Muscle layer of duodenum (tissue), 2 donors: ENCODE measurements at regions not wholly inside any gene's neighbourhood (a gene's known extent, or its start where the extent isn't known, plus 50 kb on each side); places are given as distances from the start of the nearest gene placed in this dataset.

Source experiments
- H3K27ac ChIP-seq: one replicate; pipeline ENCODE4 v1.7.0; 2013; ENCODE audit warnings: mild to moderate bottlenecking, low read length
- H3K27me3 ChIP-seq: one replicate; pipeline ENCODE4 v1.7.0; 2013; ENCODE audit warnings: low read depth, mild to moderate bottlenecking, control low read depth, low read length
- H3K36me3 ChIP-seq, 2 donors: one replicate each; pipeline ENCODE4 v1.7.0; 2013; ENCODE audit warnings: low read length in 2 of 2, control low read depth in 1 of 2, mild to moderate bottlenecking in 1 of 2; ENCODE audit not compliant: insufficient read depth in 2 of 2, control insufficient read depth in 1 of 2
- H3K4me1 ChIP-seq, 2 donors: one replicate each; pipeline ENCODE4 v1.7.0; 2013; ENCODE audit warnings: low read length in 2 of 2, mild to moderate bottlenecking in 2 of 2, control low read depth in 1 of 2, moderate library complexity in 1 of 2; ENCODE audit not compliant: insufficient read depth in 2 of 2, control insufficient read depth in 1 of 2
- H3K4me3 ChIP-seq, 2 donors: one replicate each; pipeline ENCODE4 v1.7.0; 2013; ENCODE audit warnings: low read length in 2 of 2, low read depth in 1 of 2, mild to moderate bottlenecking in 1 of 2
- H3K9me3 ChIP-seq, 2 donors: one replicate each; pipeline ENCODE4 v1.7.0; 2013; ENCODE audit warnings: low read length in 2 of 2, control low read depth in 1 of 2, mild to moderate bottlenecking in 1 of 2; ENCODE audit not compliant: control insufficient read depth in 1 of 2
- donor health status: healthy.

GRCh38 chr10:50936335-50936734 is 50.9 kb upstream of the A1CF start:
- H3K4me3 ChIP-seq: no peak overlapping the region
- H3K4me1 ChIP-seq: no peaks in the 10 kb centered on the region
- no peaks in the 10 kb centered on the region for H3K27me3 ChIP-seq
- H3K27ac ChIP-seq: no peak overlapping the region
- no peaks in the 10 kb centered on the region for H3K9me3 ChIP-seq
- no peaks in the 10 kb centered on the region for H3K36me3 ChIP-seq

DNA sequence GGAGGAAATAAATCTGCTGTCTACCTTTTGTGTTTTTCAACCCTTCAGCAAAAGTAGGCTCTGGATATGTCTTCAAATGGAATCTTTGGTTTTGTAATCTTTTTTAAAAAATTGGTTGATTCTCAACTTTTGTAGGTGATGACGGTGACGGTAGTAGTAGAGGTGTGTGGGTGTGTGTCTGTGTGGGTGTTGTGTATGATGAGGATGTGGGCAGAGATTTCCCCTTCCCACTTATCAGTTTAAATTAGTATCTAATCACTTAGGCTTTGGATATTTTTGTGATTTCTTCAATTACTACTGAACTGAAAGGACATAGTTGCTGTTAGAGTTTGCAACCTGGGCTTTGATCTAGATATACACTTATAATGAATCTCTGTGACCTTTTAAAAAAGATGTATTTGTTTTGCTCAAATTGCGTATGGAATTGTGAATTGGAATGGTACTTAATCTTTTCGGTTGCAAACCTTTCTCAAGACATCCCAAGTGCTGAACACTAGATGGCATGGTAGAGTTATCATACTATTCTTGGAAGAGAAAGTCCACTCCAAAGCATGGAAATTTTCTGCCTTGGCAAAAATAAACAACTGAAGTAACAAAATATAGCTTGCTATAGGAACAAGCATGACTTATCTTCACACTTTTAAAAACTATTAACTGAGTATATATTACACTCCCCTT is 51.9 kb upstream of the A1CF start:
- no peaks in the 10 kb centered on the region for H3K4me1 ChIP-seq
- H3K27me3 ChIP-seq: no peaks in the 10 kb centered on the region
- no peaks in the 10 kb centered on the region for H3K36me3 ChIP-seq
- H3K27ac ChIP-seq: no peak overlapping the region
- no peak overlapping the region for H3K4me3 ChIP-seq
- H3K9me3 ChIP-seq: no peaks in the 10 kb centered on the region

DNA sequence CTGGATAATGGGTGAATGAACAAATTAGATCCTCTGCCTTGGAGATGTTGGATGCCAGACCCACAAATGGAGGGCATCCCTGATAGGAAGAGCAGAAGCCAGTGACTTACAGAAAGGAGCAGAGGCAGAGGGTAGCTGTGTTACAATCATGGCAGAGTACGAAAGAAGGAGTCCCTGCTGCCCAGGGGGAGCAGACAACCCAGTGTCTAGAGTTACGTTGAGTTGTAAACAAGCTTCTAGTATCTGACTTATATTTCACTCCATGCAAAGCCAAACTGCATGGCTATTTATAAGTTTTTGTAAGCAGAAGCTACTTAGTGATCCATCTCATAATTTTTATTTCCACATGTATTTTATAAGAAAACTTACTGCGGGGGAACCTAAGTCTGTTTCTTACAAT is 56.2 kb upstream of the A1CF start:
- H3K36me3 ChIP-seq: no peaks in the 10 kb centered on the region
- no peaks in the 10 kb centered on the region for H3K9me3 ChIP-seq
- no peak overlapping the region for H3K27ac ChIP-seq
- H3K27me3 ChIP-seq: no peaks in the 10 kb centered on the region
- no peak overlapping the region for H3K4me3 ChIP-seq
- no peaks in the 10 kb centered on the region for H3K4me1 ChIP-seq

- Histone ChIP-seq H3K4me1 (no peaks in the 10 kb centered on the region), H3K4me3 (no peak overlapping the region), H3K36me3 (no peaks in the 10 kb centered on the region), H3K9me3 (no peaks in the 10 kb centered on the region), H3K27me3 (no peaks in the 10 kb centered on the region), H3K27ac (no peak overlapping the region)
Measured at GRCh38 chr10:50946991-50947781, 61.8 kb upstream of the A1CF start.

DNA sequence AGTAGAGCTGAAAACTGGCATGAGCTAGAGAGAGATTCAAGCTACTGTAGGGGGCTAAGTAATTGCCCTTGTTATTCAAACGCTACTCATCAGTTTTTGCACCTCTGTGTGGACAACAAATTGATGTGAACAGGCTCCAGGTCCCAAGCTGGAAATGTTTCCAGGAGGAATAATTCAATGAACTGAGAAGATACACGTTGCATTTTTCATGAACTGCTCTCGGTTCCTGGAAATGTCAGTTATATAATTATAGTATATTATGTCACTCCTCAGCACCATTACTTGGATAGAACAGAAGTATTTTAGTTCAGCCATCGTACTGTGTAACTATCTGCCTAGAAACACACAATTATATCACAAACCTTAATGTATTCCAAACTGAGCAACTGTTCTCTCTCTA is 65.9 kb upstream of the A1CF start:
- no peaks in the 10 kb centered on the region for H3K4me1 ChIP-seq

GRCh38 chr10:50961297-50961696 is 75.9 kb upstream of the A1CF start:
- Histone ChIP-seq H3K4me3 (no peak overlapping the region), H3K27me3 (no peaks in the 10 kb centered on the region), H3K4me1 (no peaks in the 10 kb centered on the region), H3K9me3 (no peaks in the 10 kb centered on the region), H3K36me3 (no peaks in the 10 kb centered on the region), H3K27ac (no peak overlapping the region)

More for the DNA sequence above, 65.9 kb upstream of the A1CF start:
- Histone ChIP-seq H3K9me3 (no peaks in the 10 kb centered on the region), H3K36me3 (no peaks in the 10 kb centered on the region), H3K27me3 (no peaks in the 10 kb centered on the region), H3K27ac (no peak overlapping the region), H3K4me3 (no peak overlapping the region)

DNA sequence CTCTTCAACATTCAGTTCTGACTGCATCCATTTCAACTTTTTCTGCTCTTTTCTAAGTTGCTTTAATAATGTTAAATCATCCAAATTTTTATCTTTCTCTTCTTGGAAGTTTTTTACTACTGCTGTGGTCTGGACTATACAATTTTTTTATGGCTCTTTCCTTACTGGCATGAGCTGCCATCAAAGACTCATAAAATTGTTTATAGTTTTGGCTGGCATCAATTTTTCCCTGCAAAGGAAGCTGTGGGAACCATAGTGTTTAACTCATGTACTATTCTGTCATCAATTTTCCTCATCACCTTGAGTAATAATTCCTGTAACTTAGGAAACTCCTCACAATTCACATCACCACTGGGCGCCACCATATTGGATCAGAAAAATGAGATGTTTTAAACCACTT is 77.6 kb upstream of the A1CF start:
- Histone ChIP-seq H3K4me1 (no peaks in the 10 kb centered on the region), H3K27ac (no peak overlapping the region), H3K4me3 (no peak overlapping the region), H3K27me3 (no peaks in the 10 kb centered on the region), H3K36me3 (no peaks in the 10 kb centered on the region), H3K9me3 (no peaks in the 10 kb centered on the region)

- Histone ChIP-seq H3K9me3 (no peaks in the 10 kb centered on the region), H3K36me3 (no peaks in the 10 kb centered on the region), H3K27me3 (no peaks in the 10 kb centered on the region), H3K4me1 (no peaks in the 10 kb centered on the region), H3K4me3 (no peak overlapping the region), H3K27ac (no peak overlapping the region)
Measured at GRCh38 chr10:50968386-50969091, 83.1 kb upstream of the A1CF start.

DNA sequence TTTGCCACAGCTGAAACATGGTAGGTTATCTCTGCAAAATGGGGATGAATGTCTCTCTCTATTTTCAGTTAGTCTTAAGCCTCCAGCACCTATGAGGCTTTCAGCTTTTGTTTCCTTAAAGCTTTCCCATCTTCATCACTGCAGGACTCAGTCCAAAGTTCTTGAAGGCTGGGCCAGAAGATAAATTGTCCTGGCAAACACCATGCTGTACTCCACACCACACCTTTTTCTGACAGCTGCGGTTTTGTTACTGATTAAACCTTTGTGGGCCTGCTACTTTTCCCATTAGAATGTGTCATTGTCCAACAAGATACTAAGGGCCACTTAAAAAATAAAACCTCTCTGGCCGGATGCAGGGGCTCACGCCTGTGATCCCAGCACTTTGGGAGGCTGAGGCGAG is 87.2 kb upstream of the A1CF start:
- no peaks in the 10 kb centered on the region for H3K36me3 ChIP-seq
- no peak overlapping the region for H3K4me3 ChIP-seq
- no peaks in the 10 kb centered on the region for H3K9me3 ChIP-seq
- no peak overlapping the region for H3K27ac ChIP-seq
- no peaks in the 10 kb centered on the region for H3K4me1 ChIP-seq
- no peaks in the 10 kb centered on the region for H3K27me3 ChIP-seq

DNA sequence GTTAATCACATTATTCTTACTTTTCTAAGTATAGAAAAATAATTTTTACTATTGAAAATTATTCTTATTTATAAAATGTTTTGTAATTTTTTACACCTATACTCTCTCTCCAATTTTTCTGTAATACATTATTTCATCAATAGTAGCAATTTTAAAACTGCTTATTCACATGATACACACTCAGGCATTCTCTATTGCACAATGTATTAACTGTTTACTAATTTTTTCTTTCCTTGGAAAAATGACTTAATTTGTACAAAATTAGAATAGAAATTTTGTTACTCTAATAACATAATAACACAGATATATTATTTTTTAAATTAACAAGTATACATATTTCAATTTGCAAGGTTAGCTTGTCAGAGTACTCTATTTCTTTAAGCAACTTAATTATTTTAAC is 92.9 kb upstream of the PRKG1 start:
- Histone ChIP-seq H3K9me3 (no peaks in the 10 kb centered on the region), H3K27me3 (no peaks in the 10 kb centered on the region), H3K36me3 (no peaks in the 10 kb centered on the region), H3K4me1 (no peaks in the 10 kb centered on the region), H3K4me3 (no peak overlapping the region), H3K27ac (no peak overlapping the region)

DNA sequence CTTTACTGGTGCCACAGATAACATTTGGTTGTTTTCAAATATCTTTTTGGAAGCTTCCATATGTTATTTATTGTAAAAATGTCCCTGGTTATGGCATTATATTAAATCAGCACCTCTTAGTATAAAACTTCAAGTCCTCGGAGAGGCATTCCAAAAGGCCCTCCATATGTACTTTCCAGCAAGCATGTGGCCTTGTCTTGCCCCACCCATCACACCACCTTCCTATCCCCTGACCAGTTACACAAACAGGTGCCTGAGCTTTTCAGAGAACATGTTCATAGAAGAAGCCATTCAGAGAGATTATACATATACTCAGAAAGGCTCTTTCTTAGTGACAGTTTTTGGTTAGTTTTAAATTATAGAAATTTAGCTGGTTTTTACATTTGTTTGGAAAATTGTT is 92.4 kb upstream of the PRKG1 start:
- H3K27me3 ChIP-seq: no peaks in the 10 kb centered on the region
- H3K9me3 ChIP-seq: no peaks in the 10 kb centered on the region
- H3K27ac ChIP-seq: no peak overlapping the region
- H3K36me3 ChIP-seq: no peaks in the 10 kb centered on the region
- no peak overlapping the region for H3K4me3 ChIP-seq
- H3K4me1 ChIP-seq: no peaks in the 10 kb centered on the region
